Tibial nerve (tissue), 4 donors: ENCODE measurements at regions not wholly inside any gene's neighbourhood (a gene's known extent, or its start where the extent isn't known, plus 50 kb on each side); places are given as distances from the start of the nearest gene placed in this dataset.

Experiments
- EP300 ChIP-seq, 2 donors: sonication (generic); formaldehyde crosslinking; IDR thresholded peaks; one replicate each; pipeline ENCODE4 v1.6.1; 2017; ENCODE audit warnings: antibody characterized with exemption in 2 of 2, mild to moderate bottlenecking in 1 of 2
- TF ChIP-seq, protein P1 (sequence below), 5 experiments: fragments of 200-600 bp in 3 of 5; fragments of 450-650 bp in 2 of 5; sonication (generic) in 3 of 5; IDR thresholded peaks; one replicate each; pipeline ENCODE4 v1.5.1; 2016 to 2019; ENCODE audit warnings: antibody characterized with exemption in 5 of 5, mild to moderate bottlenecking in 3 of 5, moderate library complexity in 2 of 5

- TF ChIP-seq EP300 (IDR thresholded peaks at IDR 0.05): no peak
- TF ChIP-seq, protein P1, sequence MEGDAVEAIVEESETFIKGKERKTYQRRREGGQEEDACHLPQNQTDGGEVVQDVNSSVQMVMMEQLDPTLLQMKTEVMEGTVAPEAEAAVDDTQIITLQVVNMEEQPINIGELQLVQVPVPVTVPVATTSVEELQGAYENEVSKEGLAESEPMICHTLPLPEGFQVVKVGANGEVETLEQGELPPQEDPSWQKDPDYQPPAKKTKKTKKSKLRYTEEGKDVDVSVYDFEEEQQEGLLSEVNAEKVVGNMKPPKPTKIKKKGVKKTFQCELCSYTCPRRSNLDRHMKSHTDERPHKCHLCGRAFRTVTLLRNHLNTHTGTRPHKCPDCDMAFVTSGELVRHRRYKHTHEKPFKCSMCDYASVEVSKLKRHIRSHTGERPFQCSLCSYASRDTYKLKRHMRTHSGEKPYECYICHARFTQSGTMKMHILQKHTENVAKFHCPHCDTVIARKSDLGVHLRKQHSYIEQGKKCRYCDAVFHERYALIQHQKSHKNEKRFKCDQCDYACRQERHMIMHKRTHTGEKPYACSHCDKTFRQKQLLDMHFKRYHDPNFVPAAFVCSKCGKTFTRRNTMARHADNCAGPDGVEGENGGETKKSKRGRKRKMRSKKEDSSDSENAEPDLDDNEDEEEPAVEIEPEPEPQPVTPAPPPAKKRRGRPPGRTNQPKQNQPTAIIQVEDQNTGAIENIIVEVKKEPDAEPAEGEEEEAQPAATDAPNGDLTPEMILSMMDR (IDR thresholded peaks at IDR 0.05): no peak
Observed at GRCh38 chr2:175854129-175854528, 147.9 kb downstream of the LNPK start.
